Stomach (tissue), 8 donors: ENCODE measurements at regions not wholly inside any gene's neighbourhood (a gene's known extent, or its start where the extent isn't known, plus 50 kb on each side); places are given as distances from the start of the nearest gene placed in this dataset.

Experiments
- DNase-seq, 2 donors: peaks; one replicate each; pipeline versions ENCODE4 v3.0.0 to v3.0.0-alpha.2; 2013 to 2019
- H3K27ac ChIP-seq, 5 donors: fragments of 200-600 bp in 4 of 5; sonication (generic) in 4 of 5; one replicate each; pipeline ENCODE4 v1.5.1; 2013 to 2019; ENCODE audit warnings: mild to moderate bottlenecking in 1 of 5, moderate library complexity in 1 of 5
- H3K27me3 ChIP-seq, 3 donors: fragments of 200-600 bp; sonication (generic); one replicate each; pipeline ENCODE4 v1.5.1; 2017 to 2019; ENCODE audit warnings: mixed run types in 1 of 3
- H3K36me3 ChIP-seq, 4 donors: fragments of 200-600 bp; sonication (generic); 1 replicate in 3 of 4; 2 replicates in 1 of 4; pipeline ENCODE4 v1.5.1; 2016 to 2019
- H3K4me1 ChIP-seq, 4 donors: fragments of 200-600 bp; sonication (generic); one replicate each; pipeline ENCODE4 v1.5.1; 2016 to 2019
- H3K4me3 ChIP-seq, 4 donors: fragments of 200-600 bp; sonication (generic) in 3 of 4; one replicate each; pipeline ENCODE4 v1.5.1; 2016 to 2019; ENCODE audit warnings: mild to moderate bottlenecking in 1 of 4
- H3K9me3 ChIP-seq, 4 donors: fragments of 200-600 bp; sonication (generic); one replicate each; pipeline ENCODE4 v1.5.1; 2016 to 2019
- EP300 ChIP-seq: sonication (generic); formaldehyde crosslinking; IDR thresholded peaks from one replicate; pipeline ENCODE4 v1.6.1; 2017; ENCODE audit warnings: antibody characterized with exemption
- POLR2A ChIP-seq, 4 donors: fragments of 450-650 bp; IDR thresholded peaks; one replicate each; pipeline ENCODE4 v1.6.1; 2016; ENCODE audit warnings: antibody characterized with exemption in 4 of 4, control low read depth in 2 of 4, mild to moderate bottlenecking in 1 of 4, moderate library complexity in 1 of 4
- POLR2AphosphoS5 ChIP-seq, 3 donors: sonication (generic); formaldehyde crosslinking; IDR thresholded peaks; one replicate each; pipeline ENCODE4 v1.6.1; 2016; ENCODE audit warnings: antibody characterized with exemption in 3 of 3
- WGBS, 5 donors: extraction: QIAGEN DNeasy Blood & Tissue Kit in 3 of 5; methylation state at CpG; one replicate each; pipeline versions ENCODE4 v1.1.5 to v1.1.7; 2013 to 2018; 5-methylcytosine and 5-hydroxymethylcytosine counted together
- intact Hi-C: fragments of 100-400 bp; cut with DNase I; formaldehyde crosslinking; loops from one replicate; pipeline ENCODE4 v1.15.1; 2023; ENCODE audit warnings: low total_unique reads
- TF ChIP-seq, protein P1 (sequence below), 7 experiments: fragments of 450-650 bp in 4 of 7; fragments of 200-600 bp in 3 of 7; sonication (generic) in 3 of 7; IDR thresholded peaks; one replicate each; pipeline ENCODE4 v1.5.1; 2016 to 2019; ENCODE audit warnings: antibody characterized with exemption in 7 of 7, control low read depth in 2 of 7, mild to moderate bottlenecking in 1 of 7
- donor health status: healthy with polysubstance abuse.
- donor health status: Bipolar disorder and iron deficiency.
- donor health status: healthy.

DNA sequence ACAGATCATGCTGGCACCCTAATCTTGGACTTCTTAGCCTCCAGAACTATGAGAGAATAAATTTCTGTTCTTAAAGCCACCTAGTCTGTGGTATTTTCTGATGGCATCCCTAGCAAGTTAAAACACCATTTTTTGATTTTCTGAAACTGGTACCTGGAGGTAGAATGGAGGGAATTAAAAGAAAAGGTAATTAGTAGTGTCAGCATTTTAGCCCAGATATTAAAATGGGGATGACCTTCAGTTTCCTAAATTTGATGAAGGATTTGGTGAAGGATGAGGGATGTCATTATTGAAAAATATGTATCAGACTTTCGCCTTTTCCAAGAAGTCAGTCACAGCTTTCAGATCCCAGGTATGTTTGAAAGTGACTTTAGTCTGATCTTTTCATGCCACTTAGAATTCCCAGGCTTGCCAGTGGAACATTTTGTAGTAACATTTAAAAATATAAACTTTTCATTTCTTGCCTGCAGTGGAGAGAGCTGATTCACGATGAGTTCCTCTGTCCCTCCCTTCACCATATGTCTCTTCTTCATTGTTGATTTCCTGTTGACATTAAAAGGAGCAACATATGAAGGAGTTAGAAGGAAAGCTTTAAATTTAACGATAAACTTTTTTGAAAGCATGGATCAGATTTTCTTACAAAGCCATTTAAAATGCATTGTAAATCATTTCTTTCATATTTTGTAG, 169.4 kb downstream of the SLIT2 start:
- peaks cover 0 to 11% (median 5%) of the 10 kb centered on the region in 4 donors for H3K4me1 ChIP-seq
- no peaks in the 10 kb centered on the region for H3K27me3 ChIP-seq
- no peaks in the 10 kb centered on the region for H3K9me3 ChIP-seq
- no peak for TF ChIP-seq POLR2A (IDR thresholded peaks at IDR 0.05)
- TF ChIP-seq EP300, result no peak
- TF ChIP-seq, protein P1, sequence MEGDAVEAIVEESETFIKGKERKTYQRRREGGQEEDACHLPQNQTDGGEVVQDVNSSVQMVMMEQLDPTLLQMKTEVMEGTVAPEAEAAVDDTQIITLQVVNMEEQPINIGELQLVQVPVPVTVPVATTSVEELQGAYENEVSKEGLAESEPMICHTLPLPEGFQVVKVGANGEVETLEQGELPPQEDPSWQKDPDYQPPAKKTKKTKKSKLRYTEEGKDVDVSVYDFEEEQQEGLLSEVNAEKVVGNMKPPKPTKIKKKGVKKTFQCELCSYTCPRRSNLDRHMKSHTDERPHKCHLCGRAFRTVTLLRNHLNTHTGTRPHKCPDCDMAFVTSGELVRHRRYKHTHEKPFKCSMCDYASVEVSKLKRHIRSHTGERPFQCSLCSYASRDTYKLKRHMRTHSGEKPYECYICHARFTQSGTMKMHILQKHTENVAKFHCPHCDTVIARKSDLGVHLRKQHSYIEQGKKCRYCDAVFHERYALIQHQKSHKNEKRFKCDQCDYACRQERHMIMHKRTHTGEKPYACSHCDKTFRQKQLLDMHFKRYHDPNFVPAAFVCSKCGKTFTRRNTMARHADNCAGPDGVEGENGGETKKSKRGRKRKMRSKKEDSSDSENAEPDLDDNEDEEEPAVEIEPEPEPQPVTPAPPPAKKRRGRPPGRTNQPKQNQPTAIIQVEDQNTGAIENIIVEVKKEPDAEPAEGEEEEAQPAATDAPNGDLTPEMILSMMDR (IDR thresholded peaks at IDR 0.05), result no peak
- TF ChIP-seq POLR2AphosphoS5 (IDR thresholded peaks at IDR 0.05), result no peak
- intact Hi-C loops, result loop anchor here (10.0 kb wide), 2 partner anchors 124 to 264 kb away; no protein-coding TSS in a partner anchor
- H3K27ac ChIP-seq, result no peak overlapping the region
- no peaks in the 10 kb centered on the region for H3K36me3 ChIP-seq
- DNase-seq, result no peak
- no peak overlapping the region for H3K4me3 ChIP-seq
- WGBS, 5 donors, result 68 to 84% (median 77%) methylated on average over 3 of the region's 3 CpGs

DNA sequence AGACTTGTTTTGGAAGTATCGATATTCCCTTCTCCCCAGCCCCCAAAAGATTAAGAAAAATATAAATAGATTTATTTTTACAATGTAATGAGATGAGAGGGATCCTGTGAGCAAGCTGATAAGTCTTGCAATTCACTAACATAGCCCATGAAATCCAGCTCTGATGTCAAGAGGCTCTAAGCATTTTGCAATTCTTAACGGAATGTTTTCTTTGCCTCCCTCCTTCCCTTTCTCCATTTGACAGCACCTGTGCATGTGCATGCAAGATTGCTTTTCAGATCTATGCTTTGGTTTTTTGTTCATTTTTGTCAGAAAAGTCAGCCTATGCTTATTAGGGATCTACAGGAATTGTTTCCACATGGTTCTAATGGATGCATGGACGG, 169.9 kb downstream of the SLIT2 start:
- no peaks in the 10 kb centered on the region for H3K9me3 ChIP-seq
- 75 to 82% (median 80%) methylated on average over 3 of the region's 3 CpGs for WGBS, 5 donors
- H3K36me3 ChIP-seq, result no peaks in the 10 kb centered on the region
- TF ChIP-seq POLR2AphosphoS5 (IDR thresholded peaks at IDR 0.05), result no peak
- no peak for TF ChIP-seq POLR2A (IDR thresholded peaks at IDR 0.05)
- TF ChIP-seq EP300, result no peak
- TF ChIP-seq, protein P1 (IDR thresholded peaks at IDR 0.05), result no peak
- no peak overlapping the region for H3K4me3 ChIP-seq
- peaks cover 0 to 11% (median 5%) of the 10 kb centered on the region in 4 donors for H3K4me1 ChIP-seq
- DNase-seq, result no peak
- no peak overlapping the region for H3K27ac ChIP-seq
- intact Hi-C loops, result loop anchor here (10.0 kb wide), 2 partner anchors 123 to 263 kb away; no protein-coding TSS in a partner anchor
- no peaks in the 10 kb centered on the region for H3K27me3 ChIP-seq

DNA sequence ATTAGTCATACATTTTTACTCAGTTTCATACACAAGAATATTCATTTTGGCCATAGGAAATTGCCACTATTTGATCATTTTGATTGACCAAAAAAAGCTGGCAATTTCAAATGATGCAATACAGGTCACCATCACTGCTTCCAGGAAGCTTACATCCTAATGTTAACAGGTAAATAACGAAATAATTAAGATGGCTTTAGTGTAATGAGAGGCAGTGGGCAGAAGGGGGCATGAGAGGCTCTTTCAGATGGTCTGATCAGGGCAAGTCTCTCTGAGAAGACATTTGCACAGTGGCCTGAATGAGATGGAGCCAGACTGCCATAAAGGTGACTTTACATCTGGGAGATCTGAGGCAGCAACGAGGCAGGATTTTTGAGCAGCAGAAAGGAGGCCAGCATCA, 170.7 kb downstream of the SLIT2 start:
- no peak overlapping the region for H3K4me3 ChIP-seq
- intact Hi-C loops, result loop anchor here (10.0 kb wide), 2 partner anchors 122 to 262 kb away; no protein-coding TSS in a partner anchor
- TF ChIP-seq EP300, result no peak
- TF ChIP-seq, protein P1 (IDR thresholded peaks at IDR 0.05), result peak in 5 of 7 experiments; percentile 36 to 77 (median 51)
- no peaks in the 10 kb centered on the region for H3K27me3 ChIP-seq
- DNase-seq, result peak; percentile 56 to 74
- WGBS, 5 donors, result 13 to 26% (median 16%) methylated on average over 2 of the region's 2 CpGs
- no peaks in the 10 kb centered on the region for H3K9me3 ChIP-seq
- peaks cover 0 to 11% (median 5%) of the 10 kb centered on the region in 4 donors for H3K4me1 ChIP-seq
- H3K27ac ChIP-seq, result no peak overlapping the region
- no peaks in the 10 kb centered on the region for H3K36me3 ChIP-seq

DNA sequence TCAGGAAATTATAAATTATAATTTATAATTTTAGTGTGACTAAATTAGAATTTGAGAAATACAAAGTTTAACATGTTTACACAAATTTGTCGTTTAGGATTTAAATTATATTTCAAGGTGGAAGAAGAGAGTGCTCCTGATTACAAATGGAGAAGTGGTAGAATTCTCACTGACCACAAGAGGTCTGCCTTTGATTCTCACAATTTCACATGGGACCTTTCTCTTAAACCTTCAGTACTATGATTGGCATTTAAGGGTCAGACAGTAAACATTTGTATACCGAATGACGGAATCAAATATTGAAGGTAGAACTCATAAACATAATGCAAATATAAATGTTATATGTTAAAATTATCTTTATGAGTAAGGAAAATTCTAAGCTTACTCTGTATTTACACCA, 171.7 kb downstream of the SLIT2 start:
- H3K4me1 ChIP-seq, result peaks cover 0 to 11% (median 5%) of the 10 kb centered on the region in 4 donors
- H3K9me3 ChIP-seq, result no peaks in the 10 kb centered on the region
- WGBS, 5 donors, result 79 to 89% (median 84%) methylated on average over 3 of the region's 3 CpGs
- no peak overlapping the region for H3K4me3 ChIP-seq
- no peak for DNase-seq
- H3K36me3 ChIP-seq, result no peaks in the 10 kb centered on the region
- intact Hi-C loops, result loop anchor here (10.0 kb wide), 2 partner anchors 121 to 261 kb away; no protein-coding TSS in a partner anchor
- H3K27me3 ChIP-seq, result no peaks in the 10 kb centered on the region
- no peak overlapping the region for H3K27ac ChIP-seq
- TF ChIP-seq EP300 (no peak), POLR2AphosphoS5 (IDR thresholded peaks at IDR 0.05) (no peak), POLR2A (IDR thresholded peaks at IDR 0.05) (no peak)
- TF ChIP-seq, protein P1 (IDR thresholded peaks at IDR 0.05), result no peak
